Breast epithelium (tissue), 3 donors: ENCODE measurements at regions not wholly inside any gene's neighbourhood (a gene's known extent, or its start where the extent isn't known, plus 50 kb on each side); places are given as distances from the start of the nearest gene placed in this dataset.

Experiments used
- POLR2A ChIP-seq: fragments of 450-650 bp; IDR thresholded peaks from one replicate; pipeline ENCODE4 v1.6.1; 2016; ENCODE audit warnings: antibody characterized with exemption, mild to moderate bottlenecking, moderate library complexity
- TF ChIP-seq, protein P1 (sequence below), 3 donors: fragments of 450-650 bp; IDR thresholded peaks; one replicate each; pipeline ENCODE4 v1.5.1; 2016 to 2017; ENCODE audit warnings: antibody characterized with exemption in 3 of 3, mild to moderate bottlenecking in 3 of 3, moderate library complexity in 3 of 3

DNA sequence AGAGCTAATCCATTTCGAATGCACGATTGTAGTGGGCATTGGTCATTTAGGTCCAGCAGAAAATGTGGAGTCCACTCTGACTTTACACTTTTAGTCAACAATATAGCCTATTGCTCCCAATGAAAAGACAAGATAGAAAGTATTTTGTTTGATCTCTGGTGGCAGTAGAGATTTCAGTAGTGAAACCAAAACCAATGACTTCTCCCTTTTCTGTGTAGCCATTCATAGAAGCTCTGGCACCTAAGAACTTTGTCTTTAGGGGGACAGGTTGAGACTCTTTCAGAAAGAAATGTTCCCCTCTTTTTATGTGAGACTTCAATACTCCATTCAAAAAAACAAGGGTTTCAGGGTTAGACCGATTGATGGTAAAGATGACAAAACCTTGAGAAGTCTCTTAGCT, 510.8 kb upstream of the POU3F2 start:
- TF ChIP-seq, protein P1, sequence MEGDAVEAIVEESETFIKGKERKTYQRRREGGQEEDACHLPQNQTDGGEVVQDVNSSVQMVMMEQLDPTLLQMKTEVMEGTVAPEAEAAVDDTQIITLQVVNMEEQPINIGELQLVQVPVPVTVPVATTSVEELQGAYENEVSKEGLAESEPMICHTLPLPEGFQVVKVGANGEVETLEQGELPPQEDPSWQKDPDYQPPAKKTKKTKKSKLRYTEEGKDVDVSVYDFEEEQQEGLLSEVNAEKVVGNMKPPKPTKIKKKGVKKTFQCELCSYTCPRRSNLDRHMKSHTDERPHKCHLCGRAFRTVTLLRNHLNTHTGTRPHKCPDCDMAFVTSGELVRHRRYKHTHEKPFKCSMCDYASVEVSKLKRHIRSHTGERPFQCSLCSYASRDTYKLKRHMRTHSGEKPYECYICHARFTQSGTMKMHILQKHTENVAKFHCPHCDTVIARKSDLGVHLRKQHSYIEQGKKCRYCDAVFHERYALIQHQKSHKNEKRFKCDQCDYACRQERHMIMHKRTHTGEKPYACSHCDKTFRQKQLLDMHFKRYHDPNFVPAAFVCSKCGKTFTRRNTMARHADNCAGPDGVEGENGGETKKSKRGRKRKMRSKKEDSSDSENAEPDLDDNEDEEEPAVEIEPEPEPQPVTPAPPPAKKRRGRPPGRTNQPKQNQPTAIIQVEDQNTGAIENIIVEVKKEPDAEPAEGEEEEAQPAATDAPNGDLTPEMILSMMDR (IDR thresholded peaks at IDR 0.05) = no peak
- TF ChIP-seq POLR2A = no peak
